PC-9 (cell line): ENCODE measurements at regions not wholly inside any gene's neighbourhood (a gene's known extent, or its start where the extent isn't known, plus 50 kb on each side); places are given as distances from the start of the nearest gene placed in this dataset.

Experiments used
- EZH2 ChIP-seq: fragments of 200-600 bp; sonication (generic); IDR thresholded peaks from 2 replicates; pipeline ENCODE4 v1.8.0; 2017; ENCODE audit warnings: antibody characterized with exemption, low read depth
- TF ChIP-seq, protein P1 (sequence below): fragments of 200-600 bp; sonication (generic); conservative IDR thresholded peaks from 2 replicates; pipeline ENCODE4 v1.6.1; 2017; ENCODE audit warnings: mixed run types, antibody characterized with exemption, mild to moderate bottlenecking, moderate library complexity

DNA sequence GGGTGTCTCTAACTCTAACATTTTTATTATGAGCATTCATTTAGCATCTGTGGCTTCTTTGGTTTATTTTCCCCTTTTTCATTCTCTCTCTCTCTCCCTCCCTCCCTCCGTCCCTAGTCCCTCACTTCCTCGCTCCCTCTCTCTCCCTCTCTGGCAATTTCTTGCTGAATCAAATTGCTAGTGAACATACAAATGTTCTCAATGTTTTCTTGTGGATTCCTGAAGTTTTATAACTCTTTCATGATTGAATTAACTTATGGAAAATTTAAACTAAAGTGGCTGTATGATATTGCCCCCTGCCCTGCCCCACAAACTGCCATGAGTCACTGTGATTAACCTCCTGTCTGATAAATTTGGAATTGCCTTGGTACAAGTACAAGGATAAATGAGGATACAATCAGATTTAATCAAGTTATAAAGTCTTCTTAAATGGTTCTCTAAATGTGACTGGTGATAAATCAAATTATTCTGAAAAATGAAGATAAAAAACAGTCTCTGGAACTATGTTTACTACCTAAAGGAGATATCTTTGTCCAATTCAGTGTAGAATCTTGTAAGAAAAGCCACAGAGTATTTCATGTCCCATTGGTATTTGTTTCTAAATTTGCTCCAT, 143.0 kb upstream of the PDGFD start:
- TF ChIP-seq, protein P1, sequence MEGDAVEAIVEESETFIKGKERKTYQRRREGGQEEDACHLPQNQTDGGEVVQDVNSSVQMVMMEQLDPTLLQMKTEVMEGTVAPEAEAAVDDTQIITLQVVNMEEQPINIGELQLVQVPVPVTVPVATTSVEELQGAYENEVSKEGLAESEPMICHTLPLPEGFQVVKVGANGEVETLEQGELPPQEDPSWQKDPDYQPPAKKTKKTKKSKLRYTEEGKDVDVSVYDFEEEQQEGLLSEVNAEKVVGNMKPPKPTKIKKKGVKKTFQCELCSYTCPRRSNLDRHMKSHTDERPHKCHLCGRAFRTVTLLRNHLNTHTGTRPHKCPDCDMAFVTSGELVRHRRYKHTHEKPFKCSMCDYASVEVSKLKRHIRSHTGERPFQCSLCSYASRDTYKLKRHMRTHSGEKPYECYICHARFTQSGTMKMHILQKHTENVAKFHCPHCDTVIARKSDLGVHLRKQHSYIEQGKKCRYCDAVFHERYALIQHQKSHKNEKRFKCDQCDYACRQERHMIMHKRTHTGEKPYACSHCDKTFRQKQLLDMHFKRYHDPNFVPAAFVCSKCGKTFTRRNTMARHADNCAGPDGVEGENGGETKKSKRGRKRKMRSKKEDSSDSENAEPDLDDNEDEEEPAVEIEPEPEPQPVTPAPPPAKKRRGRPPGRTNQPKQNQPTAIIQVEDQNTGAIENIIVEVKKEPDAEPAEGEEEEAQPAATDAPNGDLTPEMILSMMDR, result no peak
- TF ChIP-seq EZH2, result no peak
